Motor neuron (in vitro differentiated cells): ENCODE measurements at regions not wholly inside any gene's neighbourhood (a gene's known extent, or its start where the extent isn't known, plus 50 kb on each side); places are given as distances from the start of the nearest gene placed in this dataset.

Source experiments
- ATAC-seq, 8 experiments: fragments of 200-7000 bp; cut with Tn5 transposase; replicated peaks in 6 of 8; 2 replicates each; pipeline ENCODE4 v1.8.0; 2021; ENCODE audit warnings: mild to moderate bottlenecking in 8 of 8, moderate library complexity in 8 of 8
- H3K27ac ChIP-seq, 2 donors: fragments of 250-450 bp; sonication (Bioruptor Pico); 2 replicates each; pipeline ENCODE4 v1.9.0; 2021; ENCODE audit warnings: antibody characterized with exemption in 2 of 2, mild to moderate bottlenecking in 2 of 2, moderate library complexity in 1 of 2
- H3K4me1 ChIP-seq, 2 donors: fragments of 250-450 bp; sonication (Bioruptor Pico); replicated peaks in 1 of 2; 2 replicates each; pipeline ENCODE4 v1.6.1; 2021; ENCODE audit warnings: antibody characterized with exemption in 2 of 2, mild to moderate bottlenecking in 2 of 2, moderate library complexity in 1 of 2
- H3K4me3 ChIP-seq, 5 donors: fragments of 250-450 bp; sonication (Bioruptor Pico); 2 replicates each; pipeline ENCODE4 v1.9.0; 2021; ENCODE audit warnings: antibody characterized with exemption in 5 of 5, mild to moderate bottlenecking in 5 of 5, moderate library complexity in 4 of 5
- WGBS, 10 experiments: fragments of 450-650 bp; shearing (Covaris generic); methylation state at CpG; one replicate each; pipeline ENCODE4 v1.0.0; 2022; 5-methylcytosine and 5-hydroxymethylcytosine counted together
- in situ Hi-C, 9 experiments: fragments of 400-800 bp; cut with MboI; loops; one replicate each; pipeline ENCODE4 v1.15.0; 2021; ENCODE audit warnings: low sequenced_read_pairs in 9 of 9, low pct_unique_long_range_greater_than_20kb in 2 of 9; ENCODE audit not compliant: unreplicated experiment in 9 of 9

DNA sequence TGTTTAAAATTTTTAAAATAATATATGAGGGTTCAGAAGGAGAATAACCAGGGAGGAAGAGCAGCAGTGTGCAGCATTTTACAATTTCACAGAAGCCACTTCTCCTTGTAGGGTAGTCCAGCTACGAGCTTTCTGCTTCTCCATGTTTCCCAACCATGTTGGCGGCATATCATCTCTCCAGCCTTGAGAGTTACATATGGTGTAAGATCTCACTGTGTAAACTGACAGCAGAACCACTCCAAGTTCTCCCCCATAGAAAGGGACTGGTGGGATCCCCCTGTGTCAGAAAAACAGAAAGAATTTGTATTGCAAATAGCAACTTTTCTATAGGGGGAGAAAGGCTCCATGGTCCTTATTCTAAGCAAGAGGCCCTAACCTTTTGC lies 266.8 kb upstream of the ACVR2A start:
- no peak overlapping the region for H3K4me3 ChIP-seq
- no peak for ATAC-seq
- in situ Hi-C loops, result no loop called here
- WGBS, 10 experiments, result 51 to 100% (median 100%) methylated on average over 1 to 2 of the region's 2 CpGs; no CpG with 5 or more reads in 3 of the 10 experiments
- no peaks in the 10 kb centered on the region for H3K4me1 ChIP-seq
- H3K27ac ChIP-seq, result no peak overlapping the region

- H3K27ac ChIP-seq, result no peak overlapping the region
- in situ Hi-C loops, result no loop called here
- H3K4me3 ChIP-seq, result no peak overlapping the region
- WGBS, 10 experiments, result 23 to 94% (median 85%) methylated on average over 2 to 7 of the region's 8 CpGs
- H3K4me1 ChIP-seq, result no peaks in the 10 kb centered on the region
- no peak for ATAC-seq
Measured at GRCh38 chr2:147577323-147577997, 267.4 kb upstream of the ACVR2A start.

GRCh38 chr2:147575106-147575505 lies 269.7 kb upstream of the ACVR2A start:
- Histone ChIP-seq H3K4me3 (no peak overlapping the region), H3K27ac (no peak overlapping the region), H3K4me1 (no peaks in the 10 kb centered on the region)
- no peak for ATAC-seq
- 40 to 100% (median 92%) methylated on average over 1 to 3 of the region's 3 CpGs; no CpG with 5 or more reads in 1 of the 10 experiments for WGBS, 10 experiments
- in situ Hi-C loops, result no loop called here

DNA sequence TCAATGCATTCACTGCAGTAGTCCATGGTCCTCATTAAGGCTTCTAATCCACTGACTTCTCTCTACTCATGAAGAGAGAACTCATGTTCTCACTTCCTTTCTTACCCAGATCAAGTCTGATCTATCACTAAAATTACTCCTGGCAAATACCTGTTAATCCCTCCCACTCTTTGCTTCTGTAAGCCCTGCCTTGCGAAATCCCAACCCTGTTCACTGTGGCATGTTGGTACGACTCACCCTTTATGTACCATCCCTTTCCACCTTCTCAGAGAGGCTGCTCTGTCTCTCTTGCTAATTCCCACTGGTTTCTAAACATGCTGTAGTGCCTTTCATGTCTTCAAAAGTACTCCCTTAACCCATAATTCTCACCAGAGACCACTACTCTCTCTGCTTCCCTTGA lies 272.2 kb upstream of the ACVR2A start:
- Histone ChIP-seq H3K4me3 (no peak overlapping the region), H3K27ac (no peak overlapping the region), H3K4me1 (no peaks in the 10 kb centered on the region)
- WGBS, 10 experiments, result 34 to 100% (median 98%) methylated on average over 1 to 2 of the region's 2 CpGs; no CpG with 5 or more reads in 2 of the 10 experiments
- in situ Hi-C loops, result no loop called here
- no peak for ATAC-seq

- WGBS, 10 experiments, result 5 to 96% (median 68%) methylated on average over 2 to 3 of the region's 3 CpGs
- no peak for ATAC-seq
Measured at GRCh38 chr2:147569426-147569825, 275.4 kb upstream of the ACVR2A start.

DNA sequence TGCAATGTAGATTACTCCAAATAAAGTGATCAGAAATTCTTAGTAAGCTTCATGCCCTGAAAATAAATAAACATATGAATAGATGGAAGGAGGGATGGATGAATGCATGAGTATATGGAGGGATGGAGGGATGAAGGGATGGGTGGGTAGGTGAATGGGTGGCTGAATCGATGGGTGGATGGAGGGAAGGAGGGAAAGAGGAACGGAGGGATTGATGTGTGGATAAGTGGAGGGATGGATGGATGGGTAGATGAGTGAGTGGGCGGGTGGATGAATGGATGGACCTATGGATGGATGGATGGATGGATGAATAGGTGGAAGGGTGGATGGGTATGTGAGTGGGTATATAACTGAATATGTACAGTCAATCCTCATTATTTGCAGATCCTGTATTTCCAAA lies 276.7 kb upstream of the ACVR2A start:
- ATAC-seq, result no peak
- in situ Hi-C loops, result no loop called here

More at GRCh38 chr2:147569426-147569825, 275.4 kb upstream of the ACVR2A start:
- in situ Hi-C loops, result no loop called here
- Histone ChIP-seq H3K27ac (no peak overlapping the region), H3K4me1 (no peaks in the 10 kb centered on the region), H3K4me3 (no peak overlapping the region)

GRCh38 chr2:147567136-147567535 lies 277.7 kb upstream of the ACVR2A start:
- Histone ChIP-seq H3K27ac (no peak overlapping the region), H3K4me1 (no peaks in the 10 kb centered on the region), H3K4me3 (no peak overlapping the region)
- WGBS, 10 experiments, result 5 to 100% (median 89%) methylated on average over 1 to 2 of the region's 2 CpGs
- in situ Hi-C loops, result no loop called here
- ATAC-seq, result peak in 1 of 8 experiments; percentile 25

More for the DNA sequence above, 276.7 kb upstream of the ACVR2A start:
- Histone ChIP-seq H3K27ac (no peak overlapping the region), H3K4me3 (no peak overlapping the region), H3K4me1 (no peaks in the 10 kb centered on the region)
- WGBS, 10 experiments, result 56 to 94% (median 76%) methylated on average over 2 to 3 of the region's 3 CpGs; no CpG with 5 or more reads in 5 of the 10 experiments

DNA sequence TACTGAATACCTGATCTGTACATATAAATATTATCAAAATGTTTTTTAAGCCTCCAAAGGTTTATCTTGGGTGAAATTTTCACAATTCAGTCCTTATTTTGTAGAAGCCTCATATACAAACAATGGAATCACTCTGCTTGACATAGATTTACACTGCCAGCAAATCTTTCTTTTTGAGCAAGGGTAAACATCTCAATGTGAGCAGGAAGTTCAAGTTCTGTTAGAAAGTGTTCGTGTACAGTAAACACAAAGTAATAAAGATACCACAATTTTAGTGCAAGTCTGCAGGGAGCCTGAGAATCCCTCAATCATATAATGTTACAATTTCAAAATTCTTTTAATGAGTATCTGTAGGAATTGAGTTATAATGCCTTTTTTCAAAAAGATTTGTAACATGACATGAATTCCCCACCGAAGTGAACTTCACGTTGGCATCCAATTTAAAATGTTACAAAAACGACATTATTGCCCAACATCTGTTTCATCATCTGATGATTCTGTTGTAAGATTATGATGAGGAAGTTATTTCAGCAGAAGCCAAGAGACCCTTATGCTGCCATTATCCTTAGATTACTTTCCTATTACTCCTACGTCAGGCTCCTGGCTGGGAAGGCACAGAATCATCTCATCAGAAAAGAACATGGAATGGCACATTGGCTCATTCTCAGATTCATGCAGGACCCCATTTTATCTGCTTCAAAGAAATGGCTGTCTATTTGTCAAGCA lies 283.9 kb upstream of the ACVR2A start:
- ATAC-seq, result no peak
- Histone ChIP-seq H3K4me3 (no peak overlapping the region), H3K27ac (no peak overlapping the region), H3K4me1 (peaks cover 0 to 7% of the 10 kb centered on the region in 2 donors)
- WGBS, 10 experiments, result 33 to 100% (median 85%) methylated on average over 1 to 5 of the region's 5 CpGs
- in situ Hi-C loops, result no loop called here

GRCh38 chr2:147559070-147559725 lies 285.6 kb upstream of the ACVR2A start:
- no peak for ATAC-seq
- Histone ChIP-seq H3K4me3 (no peak overlapping the region), H3K27ac (no peak overlapping the region), H3K4me1 (peaks cover 7 to 13% of the 10 kb centered on the region in 2 donors)
- in situ Hi-C loops, result no loop called here
- WGBS, 10 experiments, result 64 to 94% (median 91%) methylated on average over 2 to 4 of the region's 4 CpGs; no CpG with 5 or more reads in 1 of the 10 experiments

DNA sequence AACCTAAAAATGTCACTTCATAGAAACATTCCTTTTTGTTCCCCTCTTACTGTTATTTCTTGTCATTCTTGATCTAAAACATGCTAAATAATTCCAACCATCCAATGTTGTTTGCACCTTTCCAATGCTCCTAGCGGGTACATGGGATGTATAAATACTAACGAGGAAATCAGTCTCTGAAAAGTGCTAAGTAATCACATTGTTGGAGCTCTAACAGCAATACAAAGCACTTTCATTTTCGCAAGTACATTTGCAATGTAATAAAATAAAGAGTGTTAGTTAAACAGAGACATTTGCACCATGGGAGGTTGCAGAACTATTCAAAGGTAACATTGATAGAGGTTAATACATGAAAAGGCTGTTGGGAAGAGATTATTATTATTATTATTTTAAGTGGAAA lies 286.2 kb upstream of the ACVR2A start:
- no peak for ATAC-seq
- H3K27ac ChIP-seq, result no peak overlapping the region
- H3K4me3 ChIP-seq, result no peak overlapping the region
- H3K4me1 ChIP-seq, result peaks cover 9 to 14% of the 10 kb centered on the region in 2 donors
- in situ Hi-C loops, result no loop called here
- WGBS, 10 experiments, result 43 to 100% (median 91%) methylated on average over 1 to 3 of the region's 3 CpGs

GRCh38 chr2:147554521-147555107 lies 290.2 kb upstream of the ACVR2A start:
- no peak for ATAC-seq
- in situ Hi-C loops, result no loop called here
- 7 to 100% (median 94%) methylated on average over 1 to 5 of the region's 5 CpGs; no CpG with 5 or more reads in 2 of the 10 experiments for WGBS, 10 experiments
- Histone ChIP-seq H3K4me3 (no peak overlapping the region), H3K27ac (peak overlapping the region; percentile 40 to 52), H3K4me1 (peaks cover 9 to 14% of the 10 kb centered on the region in 2 donors)

GRCh38 chr2:147553775-147554271 lies 291.0 kb upstream of the ACVR2A start:
- Histone ChIP-seq H3K27ac (peak overlapping the region in 1 of 2 donors; percentile 40), H3K4me1 (peaks cover 9 to 14% of the 10 kb centered on the region in 2 donors), H3K4me3 (no peak overlapping the region)
- peak in 4 of 8 experiments; percentile 70 to 89 (median 86) for ATAC-seq
- in situ Hi-C loops, result no loop called here
- WGBS, 10 experiments, result 4 to 74% (median 23%) methylated on average over 1 to 6 of the region's 6 CpGs; no CpG with 5 or more reads in 1 of the 10 experiments
